OCI-LY3 (cell line): ENCODE measurements at regions not wholly inside any gene's neighbourhood (a gene's known extent, or its start where the extent isn't known, plus 50 kb on each side); places are given as distances from the start of the nearest gene placed in this dataset.

Experiments
- H2AFZ ChIP-seq: fragments of 200-600, 300-600 bp; shearing (Covaris generic); 2 replicates; pipeline ENCODE4 v1.6.0; 2014; ENCODE audit warnings: antibody characterized with exemption, low read depth, low read length
- H3K27ac ChIP-seq: fragments of 200-600, 300-600 bp; sonication (generic); 2 replicates; pipeline ENCODE4 v1.5.1; 2014; ENCODE audit warnings: mild to moderate bottlenecking, low read length, moderate library complexity, mixed read lengths
- H3K27me3 ChIP-seq: fragments of 200-600, 300-600 bp; sonication (generic); 2 replicates; pipeline ENCODE4 v1.6.1; 2014; ENCODE audit warnings: low read depth, low read length, mixed read lengths
- H3K36me3 ChIP-seq: fragments of 200-600, 300-600 bp; sonication (generic); replicated peaks from 2 replicates; pipeline ENCODE3; 2014; ENCODE audit warnings: low read depth, low read length, mixed read lengths
- H3K4me1 ChIP-seq: fragments of 300-600, 200-600 bp; sonication (generic); 2 replicates; pipeline ENCODE4 v1.6.1; 2014; ENCODE audit warnings: low read length, mixed read lengths
- H3K4me2 ChIP-seq: fragments of 200-600, 300-600 bp; sonication (generic); 2 replicates; pipeline ENCODE4 v1.6.1; 2014; ENCODE audit warnings: low read length, mixed read lengths
- H3K4me3 ChIP-seq: fragments of 300-600, 200-600 bp; sonication (generic); 2 replicates; pipeline ENCODE4 v1.5.1; 2014; ENCODE audit warnings: antibody characterized with exemption, mild to moderate bottlenecking, low read length, moderate library complexity
- H3K79me2 ChIP-seq: fragments of 300-600, 200-600 bp; shearing (Covaris generic); 2 replicates; pipeline ENCODE4 v1.6.1; 2014; ENCODE audit warnings: mild to moderate bottlenecking, low read length, mixed read lengths
- H3K9ac ChIP-seq: fragments of 300-600, 200-600 bp; shearing (Covaris generic); 2 replicates; pipeline ENCODE4 v1.6.0; 2014; ENCODE audit warnings: mild to moderate bottlenecking, low read length, moderate library complexity
- H3K9me3 ChIP-seq: fragments of 200-600, 300-600 bp; shearing (Covaris generic); 2 replicates; pipeline ENCODE4 v1.6.1; 2014; ENCODE audit warnings: low read length, mixed read lengths; ENCODE audit not compliant: insufficient read depth
- H4K20me1 ChIP-seq: fragments of 200-600, 300-600 bp; sonication (generic); 2 replicates; pipeline ENCODE4 v1.6.1; 2016; ENCODE audit warnings: low read length, mixed read lengths; ENCODE audit not compliant: insufficient read depth
- CTCF ChIP-seq: fragments of 200-600, 300-600 bp; sonication (generic); IDR thresholded peaks from 2 replicates; pipeline ENCODE4 v1.5.1; 2014; ENCODE audit warnings: antibody characterized with exemption, low read length, low read depth
- EZH2phosphoT487 ChIP-seq: fragments of 200-600 bp; shearing (Covaris generic); IDR thresholded peaks from 2 replicates; pipeline ENCODE4 v1.6.1; 2018; ENCODE audit warnings: antibody characterized with exemption, mixed run types, low read depth

- H3K4me1 ChIP-seq, result no peaks in the 10 kb centered on the region
- H4K20me1 ChIP-seq, result no peaks in the 10 kb centered on the region
- H3K4me3 ChIP-seq, result no peak overlapping the region
- H3K79me2 ChIP-seq, result no peaks in the 10 kb centered on the region
- no peaks in the 10 kb centered on the region for H3K27me3 ChIP-seq
- no peak overlapping the region for H3K9ac ChIP-seq
- H3K36me3 ChIP-seq, result no peaks in the 10 kb centered on the region
- H3K4me2 ChIP-seq, result no peak overlapping the region
- no peak for TF ChIP-seq CTCF
- no peak for TF ChIP-seq EZH2phosphoT487
- no peak overlapping the region for H3K27ac ChIP-seq
- H2AFZ ChIP-seq, result no peak overlapping the region
- no peaks in the 10 kb centered on the region for H3K9me3 ChIP-seq
These were observed 1117.5 kb downstream of the TBL1XR1 start for GRCh38 chr3:176079785-176080184.

GRCh38 chr3:176078906-176079305 lies 1118.4 kb downstream of the TBL1XR1 start:
- Histone ChIP-seq H3K9me3 (no peaks in the 10 kb centered on the region), H3K9ac (no peak overlapping the region), H3K36me3 (no peaks in the 10 kb centered on the region), H3K4me2 (no peak overlapping the region), H4K20me1 (no peaks in the 10 kb centered on the region), H3K4me3 (no peak overlapping the region), H3K79me2 (no peaks in the 10 kb centered on the region), H3K27ac (no peak overlapping the region), H3K27me3 (no peaks in the 10 kb centered on the region), H2AFZ (no peak overlapping the region), H3K4me1 (no peaks in the 10 kb centered on the region)
- no peak for TF ChIP-seq EZH2phosphoT487
- TF ChIP-seq CTCF, result no peak

GRCh38 chr3:176075491-176075890 lies 1121.8 kb downstream of the TBL1XR1 start:
- Histone ChIP-seq H3K9me3 (no peaks in the 10 kb centered on the region), H3K9ac (no peak overlapping the region), H3K27ac (no peak overlapping the region), H3K4me2 (no peak overlapping the region), H2AFZ (no peak overlapping the region), H4K20me1 (no peaks in the 10 kb centered on the region), H3K4me1 (peaks cover 5% of the 10 kb centered on the region; the same call in 1 of the 2 replicates), H3K27me3 (no peaks in the 10 kb centered on the region), H3K36me3 (no peaks in the 10 kb centered on the region), H3K79me2 (no peaks in the 10 kb centered on the region), H3K4me3 (no peak overlapping the region)
- TF ChIP-seq CTCF (no peak), EZH2phosphoT487 (no peak)

- Histone ChIP-seq H3K27me3 (no peaks in the 10 kb centered on the region), H3K27ac (no peak overlapping the region), H3K4me3 (no peak overlapping the region), H3K4me2 (no peak overlapping the region), H3K79me2 (no peaks in the 10 kb centered on the region), H2AFZ (no peak overlapping the region), H4K20me1 (no peaks in the 10 kb centered on the region), H3K4me1 (peaks cover 5% of the 10 kb centered on the region; the same call in 1 of the 2 replicates), H3K9me3 (no peaks in the 10 kb centered on the region), H3K36me3 (no peaks in the 10 kb centered on the region), H3K9ac (no peak overlapping the region)
- TF ChIP-seq EZH2phosphoT487 (no peak), CTCF (no peak)
These were observed 1122.2 kb downstream of the TBL1XR1 start for GRCh38 chr3:176075046-176075445.
